GM19468 (cell line): ENCODE measurements at regions not wholly inside any gene's neighbourhood (a gene's known extent, or its start where the extent isn't known, plus 50 kb on each side); places are given as distances from the start of the nearest gene placed in this dataset.

ENCODE experiments used
- ATAC-seq: cut with Tn5 transposase; IDR thresholded peaks from one replicate; pipeline ENCODE4 v1.9.1; 2021; ENCODE audit warnings: mild to moderate bottlenecking, moderate library complexity, moderate number of reproducible peaks; ENCODE audit not compliant: unreplicated experiment; ENCODE audit errors: extremely low read depth

GRCh38 chr5:39519566-39520231 lies 94.9 kb upstream of the DAB2 start:
- ATAC-seq: no peak

- no peak for ATAC-seq
These were observed 94.3 kb upstream of the DAB2 start for GRCh38 chr5:39519079-39519478.

- no peak for ATAC-seq
These were observed 93.7 kb upstream of the DAB2 start for GRCh38 chr5:39518516-39518915.

- no peak for ATAC-seq
These were observed 93.0 kb upstream of the DAB2 start for GRCh38 chr5:39517800-39518199.

- no peak for ATAC-seq
These were observed 91.1 kb upstream of the DAB2 start for GRCh38 chr5:39515881-39516280.

- ATAC-seq: no peak
These were observed 88.5 kb upstream of the DAB2 start for GRCh38 chr5:39513236-39513635.

GRCh38 chr5:39506211-39506610 lies 81.4 kb upstream of the DAB2 start:
- ATAC-seq: no peak

- no peak for ATAC-seq
These were observed 81.0 kb upstream of the DAB2 start for GRCh38 chr5:39505791-39506190.

GRCh38 chr5:39505363-39505762 lies 80.6 kb upstream of the DAB2 start:
- no peak for ATAC-seq

- ATAC-seq: no peak
These were observed 78.4 kb upstream of the DAB2 start for GRCh38 chr5:39503155-39503554.

- no peak for ATAC-seq
These were observed 77.9 kb upstream of the DAB2 start for GRCh38 chr5:39502704-39503103.

GRCh38 chr5:39501397-39501796 lies 76.6 kb upstream of the DAB2 start:
- ATAC-seq: no peak

- no peak for ATAC-seq
These were observed 75.9 kb upstream of the DAB2 start for GRCh38 chr5:39500551-39501175.

GRCh38 chr5:39498278-39498952 lies 73.6 kb upstream of the DAB2 start:
- ATAC-seq: no peak

- no peak for ATAC-seq
These were observed 72.5 kb upstream of the DAB2 start for GRCh38 chr5:39497322-39497721.

- no peak for ATAC-seq
These were observed 70.4 kb upstream of the DAB2 start for GRCh38 chr5:39495227-39495626.

GRCh38 chr5:39494534-39494933 lies 69.8 kb upstream of the DAB2 start:
- no peak for ATAC-seq

GRCh38 chr5:39494107-39494510 lies 69.3 kb upstream of the DAB2 start:
- ATAC-seq: no peak

- ATAC-seq: no peak
These were observed 66.4 kb upstream of the DAB2 start for GRCh38 chr5:39491210-39491609.

- ATAC-seq: no peak
These were observed 64.5 kb upstream of the DAB2 start for GRCh38 chr5:39489263-39489662.

GRCh38 chr5:39486790-39487189 lies 62.0 kb upstream of the DAB2 start:
- ATAC-seq: no peak

- no peak for ATAC-seq
These were observed 61.6 kb upstream of the DAB2 start for GRCh38 chr5:39486361-39486760.
